ENCODE measurements at regions not wholly inside any gene's neighbourhood (a gene's known extent, or its start where the extent isn't known, plus 50 kb on each side); places are given as distances from the start of the nearest gene placed in this dataset.

DNA sequence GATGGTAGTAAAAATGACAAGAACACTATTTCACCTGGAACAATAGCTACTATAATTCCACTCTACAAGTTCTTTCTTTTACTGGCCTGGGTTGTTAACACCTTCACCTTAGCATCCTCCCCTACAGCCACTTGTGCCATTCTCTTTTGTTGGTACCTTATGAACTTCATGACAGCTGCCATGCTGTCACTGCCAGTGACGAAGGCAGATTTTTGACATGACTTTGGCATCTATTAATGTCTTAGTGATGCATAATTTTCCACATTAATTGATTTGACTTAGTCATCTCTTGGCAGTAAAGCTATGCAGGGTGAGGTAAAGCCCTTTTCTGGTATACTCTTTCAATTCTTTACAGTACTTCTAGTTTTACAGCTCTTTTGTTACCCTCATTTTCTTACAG lies 207.9 kb downstream of the TANC2 start:
- no peak for TF ChIP-seq POLR2A (IDR thresholded peaks at IDR 0.05; ENCODE audit: low read depth, low read length)
- TF ChIP-seq POU2F2 (IDR thresholded peaks at IDR 0.05; ENCODE audit: low read depth, low read length), result no peak
- no peak for TF ChIP-seq POLR2AphosphoS5 (IDR thresholded peaks at IDR 0.05; ENCODE audit: low read depth, low read length)
